Thymus (tissue), 11 donors: ENCODE measurements at regions not wholly inside any gene's neighbourhood (a gene's known extent, or its start where the extent isn't known, plus 50 kb on each side); places are given as distances from the start of the nearest gene placed in this dataset.

Experiments used
- DNase-seq, 9 donors: peaks; one replicate each; pipeline ENCODE4 v3.0.0-alpha.2; 2013; ENCODE audit warnings: low spot score in 9 of 9, low read depth in 6 of 9, missing footprints in 1 of 9
- H3K27ac ChIP-seq, 2 donors: one replicate each; pipeline ENCODE4 v1.5.1; 2013; ENCODE audit warnings: control low read depth in 1 of 2, low read depth in 1 of 2, low read length in 1 of 2, mild to moderate bottlenecking in 1 of 2, moderate library complexity in 1 of 2
- H3K27me3 ChIP-seq, 2 donors: one replicate each; pipeline ENCODE4 v1.5.1; 2013; ENCODE audit warnings: low read length in 1 of 2; ENCODE audit not compliant: control insufficient read depth in 2 of 2, insufficient read depth in 1 of 2
- H3K36me3 ChIP-seq, 2 donors: one replicate each; pipeline ENCODE4 v1.5.1; 2013; ENCODE audit warnings: low read length in 1 of 2, mild to moderate bottlenecking in 1 of 2, moderate library complexity in 1 of 2; ENCODE audit not compliant: control insufficient read depth in 2 of 2, insufficient read depth in 2 of 2
- H3K4me1 ChIP-seq, 2 donors: one replicate each; pipeline ENCODE4 v1.5.1; 2013; ENCODE audit warnings: low read length in 2 of 2; ENCODE audit not compliant: control insufficient read depth in 2 of 2, insufficient read depth in 2 of 2
- H3K4me3 ChIP-seq, 2 donors: one replicate each; pipeline ENCODE4 v1.5.1; 2013; ENCODE audit warnings: low read length in 2 of 2, control low read depth in 1 of 2, mild to moderate bottlenecking in 1 of 2
- H3K9me3 ChIP-seq, 2 donors: one replicate each; pipeline ENCODE4 v1.5.1; 2013; ENCODE audit warnings: low read length in 1 of 2, mild to moderate bottlenecking in 1 of 2; ENCODE audit not compliant: control insufficient read depth in 2 of 2, insufficient read depth in 1 of 2
- WGBS: extraction: QIAGEN DNeasy Blood & Tissue Kit; methylation state at CpG from one replicate; pipeline ENCODE4 v1.1.7; 2013; 5-methylcytosine and 5-hydroxymethylcytosine counted together
- donor health status: healthy.

GRCh38 chr12:38465020-38465419 lies 148.4 kb downstream of the ALG10B start:
- Histone ChIP-seq H3K27me3 (no peaks in the 10 kb centered on the region), H3K4me3 (no peak overlapping the region), H3K4me1 (no peaks in the 10 kb centered on the region), H3K27ac (no peak overlapping the region), H3K36me3 (no peaks in the 10 kb centered on the region), H3K9me3 (no peaks in the 10 kb centered on the region)
- no peak for DNase-seq
- 83% methylated on average over 5 of the region's 5 CpGs for WGBS

- H3K4me3 ChIP-seq, result no peak overlapping the region
- no peaks in the 10 kb centered on the region for H3K4me1 ChIP-seq
- no peaks in the 10 kb centered on the region for H3K9me3 ChIP-seq
- no peak for DNase-seq
- no peak overlapping the region for H3K27ac ChIP-seq
- no peaks in the 10 kb centered on the region for H3K27me3 ChIP-seq
- no peaks in the 10 kb centered on the region for H3K36me3 ChIP-seq
- 89% methylated on average over 7 of the region's 7 CpGs for WGBS
Observed at GRCh38 chr12:38469715-38470114, 153.1 kb downstream of the ALG10B start.

- DNase-seq, result no peak
- no peaks in the 10 kb centered on the region for H3K9me3 ChIP-seq
- no peak overlapping the region for H3K4me3 ChIP-seq
- H3K36me3 ChIP-seq, result no peaks in the 10 kb centered on the region
- no peak overlapping the region for H3K27ac ChIP-seq
- H3K4me1 ChIP-seq, result no peaks in the 10 kb centered on the region
- H3K27me3 ChIP-seq, result no peaks in the 10 kb centered on the region
Observed at GRCh38 chr12:38477340-38478090, 160.9 kb downstream of the ALG10B start.

- no peak overlapping the region for H3K27ac ChIP-seq
- no peak overlapping the region for H3K4me3 ChIP-seq
- H3K4me1 ChIP-seq, result no peaks in the 10 kb centered on the region
- H3K27me3 ChIP-seq, result no peaks in the 10 kb centered on the region
- no peak for DNase-seq
- no peaks in the 10 kb centered on the region for H3K9me3 ChIP-seq
- no peaks in the 10 kb centered on the region for H3K36me3 ChIP-seq
Observed at GRCh38 chr12:38480594-38480993, 164.0 kb downstream of the ALG10B start.

- Histone ChIP-seq H3K9me3 (no peaks in the 10 kb centered on the region), H3K36me3 (no peaks in the 10 kb centered on the region), H3K27ac (no peak overlapping the region), H3K4me3 (no peak overlapping the region), H3K4me1 (no peaks in the 10 kb centered on the region), H3K27me3 (no peaks in the 10 kb centered on the region)
- DNase-seq, result no peak
- 93% methylated on average over 2 of the region's 2 CpGs for WGBS
Observed at GRCh38 chr12:38484821-38485449, 168.4 kb downstream of the ALG10B start.

GRCh38 chr12:38488866-38489265 lies 172.3 kb downstream of the ALG10B start:
- Histone ChIP-seq H3K4me3 (no peak overlapping the region), H3K4me1 (no peaks in the 10 kb centered on the region), H3K9me3 (no peaks in the 10 kb centered on the region), H3K27me3 (no peaks in the 10 kb centered on the region), H3K36me3 (no peaks in the 10 kb centered on the region), H3K27ac (no peak overlapping the region)
- no peak for DNase-seq
- WGBS, result 94% methylated on average over 2 of the region's 2 CpGs

GRCh38 chr12:38490073-38490472 lies 173.5 kb downstream of the ALG10B start:
- H3K36me3 ChIP-seq, result no peaks in the 10 kb centered on the region
- no peak overlapping the region for H3K27ac ChIP-seq
- no peaks in the 10 kb centered on the region for H3K4me1 ChIP-seq
- 83% methylated on average over 5 of the region's 5 CpGs for WGBS
- DNase-seq, result no peak
- no peaks in the 10 kb centered on the region for H3K9me3 ChIP-seq
- H3K4me3 ChIP-seq, result no peak overlapping the region
- no peaks in the 10 kb centered on the region for H3K27me3 ChIP-seq

GRCh38 chr12:38490941-38491340 lies 174.4 kb downstream of the ALG10B start:
- Histone ChIP-seq H3K36me3 (no peaks in the 10 kb centered on the region), H3K27me3 (no peaks in the 10 kb centered on the region), H3K4me3 (no peak overlapping the region), H3K9me3 (no peaks in the 10 kb centered on the region), H3K27ac (no peak overlapping the region), H3K4me1 (no peaks in the 10 kb centered on the region)
- DNase-seq, result no peak
- WGBS, result 78% methylated on average over 1 of the region's 1 CpG

- Histone ChIP-seq H3K9me3 (no peaks in the 10 kb centered on the region), H3K4me1 (no peaks in the 10 kb centered on the region), H3K27ac (no peak overlapping the region), H3K4me3 (no peak overlapping the region), H3K36me3 (no peaks in the 10 kb centered on the region), H3K27me3 (no peaks in the 10 kb centered on the region)
- 91% methylated on average over 4 of the region's 4 CpGs for WGBS
- no peak for DNase-seq
Observed at GRCh38 chr12:38501481-38501880, 184.9 kb downstream of the ALG10B start.
